ENCODE measurements at regions not wholly inside any gene's neighbourhood (a gene's known extent, or its start where the extent isn't known, plus 50 kb on each side); places are given as distances from the start of the nearest gene placed in this dataset.
"Not testable (repeated sequence)": the region's sequence is repeated elsewhere in the genome, so short reads cannot be mapped to it uniquely, and the experiment has no call there.

DNA sequence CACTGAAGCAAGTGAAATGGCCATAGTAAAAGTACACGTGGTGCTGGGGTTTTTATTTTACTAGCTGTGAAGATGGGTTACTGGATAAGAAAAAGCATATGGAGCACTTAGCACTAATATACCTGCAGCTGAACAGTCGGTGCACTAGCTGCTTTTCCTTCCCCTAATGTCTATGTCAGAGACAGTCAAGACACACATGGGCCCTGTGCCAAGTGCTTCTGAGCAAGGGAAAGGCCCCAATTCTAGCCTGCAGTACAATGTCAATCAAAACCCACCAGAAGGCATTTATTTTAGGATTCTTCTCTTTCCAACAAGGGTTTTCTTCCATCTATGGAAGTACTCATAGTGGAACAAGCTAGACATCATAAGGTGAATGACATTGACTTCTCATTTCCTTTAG is 716.7 kb downstream of the CCSER2 start:
- DNase-seq = no peak

DNA sequence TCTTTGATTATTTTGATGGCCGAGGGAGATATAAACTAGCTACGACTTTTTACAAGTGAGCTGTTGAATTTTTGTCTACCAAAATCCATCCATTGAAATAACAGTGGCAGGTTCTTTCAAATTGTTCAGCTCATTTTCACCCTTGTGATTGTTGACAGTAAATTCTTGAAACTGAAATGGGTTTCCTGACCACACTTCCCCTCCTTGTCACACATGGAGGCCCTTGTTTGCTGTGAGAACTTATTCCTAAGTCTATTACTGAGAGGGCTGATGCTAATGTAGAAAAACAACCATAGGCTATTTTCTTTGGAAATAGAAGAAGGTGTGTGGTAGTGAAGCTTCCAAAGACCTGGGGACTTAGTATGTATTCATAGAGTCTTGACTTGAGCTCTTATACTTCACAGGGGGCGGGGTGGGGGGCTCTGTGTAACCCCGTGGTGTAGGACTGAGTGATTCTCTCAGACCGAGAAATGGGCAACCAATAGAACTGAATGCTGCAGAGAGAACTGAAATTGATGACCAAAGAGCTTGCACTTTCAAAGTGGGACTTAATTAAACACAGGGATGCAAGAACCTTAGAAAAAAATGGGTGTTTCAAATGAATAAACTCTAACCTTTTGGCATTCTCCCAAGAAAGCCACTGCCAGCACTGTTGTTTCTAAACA is 718.9 kb downstream of the CCSER2 start:
- no peak for DNase-seq

DNA sequence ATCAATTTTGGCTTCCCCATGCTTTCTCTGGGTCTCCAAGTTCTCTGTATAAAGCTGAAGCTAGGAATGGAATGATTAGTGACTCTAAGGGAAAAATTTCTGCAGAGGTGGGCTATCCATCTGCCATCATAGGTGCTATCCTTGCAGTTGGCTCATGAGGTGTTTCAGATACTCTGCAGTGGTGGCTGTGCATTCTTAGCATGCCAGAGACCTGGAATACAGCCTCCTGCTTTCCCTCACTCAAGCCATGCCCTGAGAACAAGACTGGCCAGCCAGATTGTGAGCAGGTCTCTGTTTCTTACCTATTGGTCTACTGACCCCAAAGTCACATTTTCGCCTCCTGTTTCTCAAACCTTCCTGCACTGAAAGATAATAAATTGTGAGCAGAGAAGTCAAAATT is 719.6 kb downstream of the CCSER2 start:
- no peak for DNase-seq

DNA sequence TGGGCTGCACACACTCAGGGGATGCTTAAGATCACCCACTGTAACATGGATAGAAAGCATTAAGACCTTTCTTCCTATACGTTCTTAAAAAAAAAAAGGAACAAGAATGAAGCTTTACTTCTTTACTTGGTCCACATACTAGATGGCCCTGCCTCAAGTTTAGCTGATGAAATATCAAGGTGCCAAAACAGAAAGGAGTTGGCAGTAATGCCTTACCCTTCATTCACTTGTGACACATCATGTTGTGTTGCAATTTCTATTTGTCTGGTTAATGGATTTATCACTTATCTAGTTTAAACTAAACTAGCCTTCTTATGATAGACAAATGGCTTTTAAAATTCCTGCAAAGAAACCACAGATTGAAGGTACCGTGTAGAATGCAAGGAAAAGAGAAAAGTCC is 720.3 kb downstream of the CCSER2 start:
- DNase-seq = no peak

DNA sequence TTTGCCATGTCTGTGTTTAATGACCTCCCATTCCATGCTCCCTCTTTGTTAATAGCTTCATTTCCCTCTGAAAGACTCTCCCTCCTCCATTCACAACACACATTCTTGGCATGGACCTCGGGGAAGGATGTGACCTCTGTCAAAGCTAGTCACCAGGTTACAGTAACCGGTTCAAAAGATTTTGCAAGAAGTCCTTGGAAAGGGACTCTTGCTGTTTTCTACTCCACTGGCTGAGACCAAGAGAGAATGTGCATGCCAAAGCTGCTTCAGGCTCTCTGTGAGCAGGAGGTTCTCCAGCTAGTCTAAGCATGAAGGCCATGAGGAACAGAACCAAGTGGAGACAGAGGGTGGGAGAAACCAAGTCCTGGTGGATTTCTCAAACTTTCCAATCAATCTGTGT is 732.6 kb downstream of the CCSER2 start:
- DNase-seq = no peak

DNA sequence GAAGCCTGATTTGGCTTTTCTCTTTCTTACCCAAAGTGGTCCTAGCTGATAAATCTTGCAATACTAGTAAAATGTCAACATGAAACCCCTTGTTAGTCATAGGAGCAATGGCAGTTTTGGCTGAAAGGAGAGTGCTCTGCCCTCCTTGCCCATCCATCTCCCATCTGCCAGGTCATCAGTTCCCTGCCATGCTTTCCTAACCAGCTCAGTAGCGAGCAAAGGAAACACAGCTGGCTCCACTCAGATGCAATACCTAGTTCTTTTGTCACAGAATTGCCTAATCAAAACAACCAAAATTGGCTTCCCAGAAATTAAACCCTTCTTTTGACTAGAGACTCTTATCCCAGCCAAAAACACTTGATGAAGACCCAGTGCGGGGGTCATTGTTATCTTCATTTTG is 733.0 kb downstream of the CCSER2 start:
- DNase-seq = no peak

DNA sequence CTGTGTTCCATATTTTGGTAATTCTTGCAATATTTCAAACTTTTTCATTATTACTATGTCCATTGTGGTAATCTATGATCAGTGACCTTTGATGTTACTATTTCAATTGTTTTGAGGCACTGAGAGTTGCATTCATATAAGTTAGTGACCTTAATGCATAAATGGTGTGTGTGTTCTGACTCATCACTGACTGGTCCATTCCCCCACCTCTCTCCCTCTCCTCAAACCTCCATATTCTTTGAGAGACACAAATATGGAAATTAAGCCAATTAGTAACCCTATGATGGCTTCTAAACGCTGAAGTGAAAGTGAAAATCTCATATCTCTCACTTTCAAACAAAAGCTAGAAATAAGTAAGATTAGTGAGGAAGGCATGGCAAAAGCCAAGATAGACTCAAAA is 739.6 kb downstream of the CCSER2 start:
- no peak for DNase-seq

DNA sequence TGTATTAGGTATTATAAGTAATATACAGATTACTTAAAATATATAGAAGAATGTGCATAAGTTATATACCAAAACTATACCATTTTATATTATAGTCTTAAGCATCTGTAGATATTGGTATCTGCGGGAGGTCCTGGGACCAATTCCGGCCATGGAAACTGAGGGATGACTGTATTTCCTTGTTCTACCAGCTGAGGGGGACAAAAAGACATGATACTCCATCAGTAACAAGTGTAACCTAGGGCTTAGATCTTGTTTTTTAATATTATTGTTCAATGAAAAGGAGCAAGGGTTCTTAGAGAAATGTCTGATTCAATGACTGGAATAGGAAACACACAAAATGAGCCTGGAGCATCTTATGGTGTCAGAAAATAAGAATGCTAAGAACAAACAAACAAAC is 752.5 kb downstream of the CCSER2 start:
- DNase-seq = no peak

DNA sequence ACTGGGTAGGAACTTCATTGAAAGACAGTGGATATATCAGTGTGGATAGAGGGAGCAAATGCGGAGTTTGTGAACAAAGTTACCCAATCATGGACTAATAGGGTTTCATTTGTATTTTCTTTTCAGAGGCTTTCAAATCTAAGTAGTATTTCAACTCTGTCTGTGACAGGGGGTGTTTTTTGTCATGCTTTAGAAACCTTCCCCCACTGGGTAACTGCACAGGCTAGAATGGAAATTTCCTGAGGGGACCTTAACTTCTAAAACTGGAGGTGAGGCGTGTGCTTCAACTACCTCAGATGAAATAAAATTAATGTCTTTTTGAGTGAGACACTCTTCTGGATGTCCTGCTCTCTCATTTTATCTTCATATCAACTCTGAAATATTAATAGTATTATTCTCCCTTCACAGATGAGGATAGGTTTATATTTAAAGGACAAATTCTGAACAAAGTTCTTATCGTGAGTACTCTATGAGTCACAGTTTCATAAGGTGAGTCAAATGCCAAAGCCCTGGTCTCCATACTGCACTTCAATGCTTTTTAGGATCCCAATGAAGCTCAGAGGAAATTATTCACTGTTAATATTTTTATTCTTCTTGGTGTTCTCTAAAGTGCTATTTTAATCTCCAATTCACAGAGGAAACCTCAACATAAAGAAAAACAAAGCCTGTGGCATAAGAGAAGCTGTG is 770.6 kb downstream of the CCSER2 start:
- no peak for DNase-seq

DNA sequence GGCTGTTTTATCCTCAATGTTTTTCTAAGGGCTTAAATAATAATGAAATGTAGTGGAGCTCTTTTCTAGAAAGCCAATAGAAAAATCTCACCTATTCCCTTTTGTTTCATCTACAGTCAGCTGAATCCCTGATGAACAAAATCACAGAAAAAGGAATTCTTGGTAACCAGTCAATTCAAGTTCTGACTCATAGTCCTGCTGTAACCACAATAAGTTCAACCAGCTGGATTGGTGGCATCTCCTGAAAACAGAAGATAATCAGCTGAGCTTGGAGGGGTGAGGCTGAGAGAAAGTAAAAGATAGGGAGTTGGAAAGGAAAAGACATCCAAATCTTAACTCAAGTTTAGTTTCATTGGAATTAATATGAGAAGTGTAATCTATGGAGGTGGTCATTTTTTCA is 772.1 kb downstream of the CCSER2 start:
- DNase-seq = no peak

DNA sequence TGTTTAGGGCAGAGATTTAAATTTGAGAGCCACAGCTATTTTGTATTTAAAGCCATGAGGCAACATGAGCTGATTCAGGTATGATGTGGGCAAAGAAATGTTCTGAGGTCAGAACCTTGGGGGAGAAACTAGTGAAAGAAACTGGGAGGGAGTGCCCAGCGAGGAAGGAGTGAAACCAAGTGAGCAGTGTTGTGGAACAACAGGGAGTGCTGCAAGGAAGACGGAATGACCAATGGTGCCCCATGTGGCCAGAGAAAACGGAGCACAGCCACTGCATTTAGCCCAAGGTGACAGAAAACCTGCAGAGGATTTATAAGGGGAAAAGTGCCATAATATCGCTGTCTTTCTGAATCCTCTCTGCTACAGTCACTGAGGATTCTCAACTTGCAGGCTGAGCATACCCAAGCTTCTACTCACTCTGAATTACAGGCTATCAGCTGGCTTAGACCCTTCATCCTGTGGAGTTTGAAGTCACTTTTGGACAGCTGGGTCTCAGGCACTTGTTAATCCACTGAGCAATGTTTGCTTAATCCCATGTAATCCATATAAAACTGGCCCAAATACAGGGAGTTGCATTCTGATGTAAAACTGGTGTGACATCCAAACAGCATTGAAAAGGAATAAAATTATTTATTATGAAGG is 777.3 kb downstream of the CCSER2 start:
- no peak for DNase-seq

DNA sequence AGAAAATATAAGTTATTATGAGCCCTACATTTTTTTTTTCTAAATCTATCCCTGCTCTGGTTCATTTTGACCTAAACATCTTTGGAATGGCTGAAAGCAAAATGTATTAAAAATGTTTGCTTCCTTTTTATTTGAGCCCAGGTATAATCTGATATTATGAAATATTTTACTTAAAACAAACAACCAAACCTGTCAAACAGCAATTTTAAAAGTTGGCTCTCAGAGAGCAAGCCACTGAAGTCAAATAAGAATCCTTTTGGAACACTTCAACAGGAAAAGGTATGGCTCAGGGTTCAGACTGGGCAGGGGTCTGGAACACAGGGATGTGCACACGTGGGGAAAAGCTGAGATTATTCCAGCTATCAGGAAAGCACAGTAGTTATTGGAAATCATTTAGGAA is 782.9 kb downstream of the CCSER2 start:
- DNase-seq = no peak

DNA sequence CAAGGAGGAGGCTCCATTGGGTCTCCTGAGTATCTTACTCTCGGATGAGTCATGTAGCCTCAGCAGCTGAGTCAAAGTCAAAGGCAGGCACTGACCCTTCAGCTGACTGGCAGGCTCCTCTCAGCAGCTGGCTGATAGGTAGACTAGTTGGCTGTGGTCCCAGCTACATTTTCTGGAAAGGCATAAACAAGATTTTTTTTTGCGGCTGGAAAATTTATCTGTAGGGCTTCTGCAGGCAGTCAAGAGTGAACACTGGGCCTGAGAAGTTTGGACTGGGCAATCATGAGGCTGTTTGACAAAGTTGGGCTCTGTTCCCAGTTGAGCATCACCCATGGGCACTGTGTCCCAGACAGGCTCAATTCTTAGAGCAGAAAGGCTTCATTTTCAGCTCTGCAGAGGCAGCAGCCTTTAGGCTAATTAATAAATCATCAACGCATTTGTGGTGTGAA is 796.2 kb downstream of the CCSER2 start:
- no peak for DNase-seq

DNA sequence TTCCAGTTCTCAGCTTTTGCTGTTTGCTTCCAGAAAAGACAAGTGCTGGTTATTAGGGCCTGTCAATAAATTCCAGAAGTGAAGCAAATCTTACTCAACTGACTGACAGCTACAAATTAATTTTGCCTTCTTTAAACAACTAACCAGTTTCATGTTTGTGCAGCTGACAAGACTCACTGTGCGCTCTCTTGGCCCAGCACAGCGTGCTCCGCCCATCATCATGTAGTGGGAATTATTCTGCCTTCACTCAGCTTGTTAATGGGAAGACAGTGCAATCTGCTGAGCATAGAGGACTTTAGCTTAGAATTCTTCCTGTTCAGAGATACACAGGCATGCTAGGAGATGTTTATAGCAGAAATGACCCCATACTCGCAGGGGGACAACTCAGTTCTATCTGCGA is 808.9 kb downstream of the CCSER2 start:
- DNase-seq = no peak

DNA sequence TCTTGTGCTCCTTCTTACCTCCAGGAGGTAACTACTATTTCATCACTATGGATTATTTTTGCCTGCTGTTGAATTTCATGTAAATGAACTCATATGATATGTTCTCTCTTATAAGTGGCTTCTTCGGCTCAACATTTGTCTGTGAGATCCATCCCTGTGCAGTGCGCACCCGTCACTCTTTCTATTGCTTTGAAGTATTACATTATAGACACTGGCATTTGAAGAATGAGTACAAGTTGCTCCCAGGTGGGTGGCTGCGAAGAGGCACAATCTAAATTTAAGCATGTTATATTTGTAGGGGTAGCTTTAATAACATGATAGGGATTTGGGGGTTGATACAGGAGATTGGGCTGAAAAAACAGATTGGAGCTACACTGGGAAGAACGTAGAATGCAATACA is 809.7 kb downstream of the CCSER2 start:
- no peak for DNase-seq

DNA sequence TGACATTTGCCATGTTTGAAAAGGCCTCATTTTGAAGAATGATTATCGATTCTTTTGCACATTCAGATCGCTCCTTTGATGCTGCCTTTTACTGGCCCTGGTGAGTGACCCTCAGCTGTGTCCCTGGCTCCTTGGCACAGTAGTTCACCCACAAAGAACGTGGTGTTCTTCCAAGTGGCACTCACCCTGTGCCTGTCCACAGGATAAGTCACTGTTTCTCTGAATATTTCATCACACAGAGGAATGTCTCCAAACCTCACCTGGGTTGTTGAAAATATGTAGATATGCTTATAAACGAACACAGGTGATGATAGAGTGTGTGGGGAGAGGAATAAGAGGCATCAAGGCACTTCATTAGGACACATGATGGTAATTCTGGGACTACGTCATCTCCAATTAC is 810.7 kb downstream of the CCSER2 start:
- DNase-seq = no peak

DNA sequence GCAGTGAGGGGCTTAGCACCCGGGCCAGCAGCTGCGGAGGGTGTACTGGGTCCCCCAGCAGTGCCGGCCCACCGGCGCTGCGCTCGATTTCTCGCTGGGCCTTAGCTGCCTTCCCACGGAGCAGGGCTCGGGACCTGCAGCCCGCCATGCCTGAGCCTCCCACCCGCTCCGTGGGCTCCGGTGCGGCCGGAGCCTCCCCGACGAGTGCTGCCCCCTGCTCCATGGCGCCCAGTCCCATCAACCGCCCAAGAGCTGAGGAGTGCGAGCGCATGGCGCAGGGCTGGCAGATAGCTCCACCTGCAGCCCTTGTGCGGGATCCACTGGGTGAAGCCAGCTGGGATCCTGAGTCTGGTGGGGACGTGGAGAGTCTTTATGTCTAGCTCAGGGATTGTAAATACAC is 813.1 kb downstream of the CCSER2 start:
- not testable (repeated sequence) for DNase-seq

DNA sequence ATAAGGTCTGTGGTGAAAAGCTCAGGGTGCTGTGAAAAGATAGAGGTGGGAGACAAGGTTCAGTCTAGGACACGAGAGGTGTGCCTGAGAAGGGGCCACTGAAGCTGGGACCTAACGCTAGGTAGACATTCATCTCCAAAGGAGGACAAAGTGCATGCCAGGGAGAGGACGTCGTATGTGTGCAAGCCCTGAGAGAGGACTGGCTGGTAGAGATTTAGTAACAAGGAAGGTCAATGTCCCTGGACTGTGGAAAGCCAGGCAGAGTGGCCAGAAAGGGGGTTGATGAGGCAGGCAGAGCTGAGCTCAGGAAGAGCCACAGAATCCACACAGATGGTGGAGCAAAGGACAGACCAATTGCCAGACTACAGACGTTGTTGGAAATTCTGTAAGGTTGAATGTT is 817.6 kb downstream of the CCSER2 start:
- DNase-seq = no peak

DNA sequence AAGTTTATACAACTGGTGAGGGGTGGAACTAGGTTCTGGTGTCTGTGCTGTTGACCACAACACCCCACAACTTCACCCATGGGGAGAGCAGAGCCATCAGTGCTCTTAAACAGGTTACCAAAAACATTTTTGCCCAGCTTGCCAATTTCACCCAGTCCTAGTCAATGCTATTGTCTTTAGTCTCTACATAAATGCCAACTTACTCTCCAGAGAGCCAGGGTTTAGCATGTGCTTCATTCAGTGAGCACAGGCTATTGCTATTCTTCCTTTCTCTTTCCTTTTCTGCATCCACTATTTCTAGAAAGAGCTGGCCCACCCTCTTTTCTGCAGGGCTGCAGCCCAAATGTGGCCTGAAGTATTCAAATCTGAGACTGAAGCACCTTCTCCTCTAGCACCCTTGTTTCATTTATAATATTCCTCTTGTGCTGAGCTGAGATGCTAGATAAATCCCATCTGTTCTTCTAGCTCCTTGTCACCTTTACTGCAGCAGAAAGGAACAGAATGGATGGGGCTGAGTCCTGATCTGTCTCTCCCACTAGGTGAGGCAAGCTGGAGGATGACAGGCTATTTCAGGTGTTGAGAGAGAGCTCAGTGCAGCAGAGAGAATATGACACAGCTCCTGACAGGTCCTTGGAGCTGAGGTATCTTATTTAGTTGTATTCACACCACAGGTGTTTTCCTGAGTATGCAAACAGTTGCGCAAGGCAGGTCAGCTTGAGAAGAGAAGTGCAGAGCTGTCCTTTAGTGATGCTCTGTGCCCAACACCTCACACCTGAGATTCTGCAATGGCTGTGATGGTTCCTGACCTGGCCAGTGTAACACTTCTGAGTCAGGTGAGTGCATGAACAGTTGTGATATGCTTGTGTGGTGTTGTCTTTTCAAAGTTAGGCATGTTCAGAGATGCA is 819.2 kb downstream of the CCSER2 start:
- DNase-seq = no peak

DNA sequence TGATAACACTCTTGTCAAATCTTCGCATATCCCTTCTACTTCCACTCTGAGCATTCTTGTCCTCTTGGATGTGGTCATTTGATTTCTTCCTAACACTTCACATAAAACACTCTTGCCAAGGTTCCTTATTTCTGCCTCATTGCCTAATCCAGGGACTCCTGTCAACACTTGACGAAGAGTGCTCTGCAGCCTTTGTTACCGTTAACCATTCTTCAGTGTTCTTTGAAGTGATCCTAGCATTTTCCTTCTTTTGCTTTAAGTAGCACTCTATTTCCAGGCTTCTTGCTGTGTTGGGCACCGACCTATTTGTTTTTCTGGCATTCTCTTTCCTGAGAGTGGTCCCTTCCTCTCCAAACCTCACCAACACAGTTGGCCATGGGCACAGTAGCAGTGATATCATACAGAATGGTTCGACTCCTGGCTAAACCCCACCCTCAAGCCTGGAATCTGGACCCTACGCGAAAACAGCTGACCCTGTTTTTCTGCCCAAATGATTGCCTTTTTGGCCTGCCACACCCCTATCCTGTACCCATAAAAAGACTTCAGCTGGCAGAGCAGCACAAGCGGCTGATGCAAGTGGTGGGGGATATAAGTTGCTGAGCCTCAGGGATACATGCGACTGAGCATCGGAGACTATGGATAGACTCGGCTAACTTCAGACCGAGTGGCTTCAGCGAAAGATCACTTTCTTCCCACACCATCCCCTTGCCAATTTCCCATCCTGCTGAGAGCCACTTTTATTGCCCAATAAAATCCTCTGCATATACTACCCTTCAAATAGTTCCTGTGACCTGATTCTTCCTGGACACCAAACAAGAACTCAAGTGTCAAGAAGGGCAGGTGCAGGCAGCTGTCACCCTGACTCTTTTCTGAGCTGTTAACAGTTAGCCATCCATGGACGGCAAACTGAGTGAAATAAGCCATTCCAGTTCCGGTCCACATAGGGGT is 820.6 kb downstream of the CCSER2 start:
- no peak for DNase-seq

DNA sequence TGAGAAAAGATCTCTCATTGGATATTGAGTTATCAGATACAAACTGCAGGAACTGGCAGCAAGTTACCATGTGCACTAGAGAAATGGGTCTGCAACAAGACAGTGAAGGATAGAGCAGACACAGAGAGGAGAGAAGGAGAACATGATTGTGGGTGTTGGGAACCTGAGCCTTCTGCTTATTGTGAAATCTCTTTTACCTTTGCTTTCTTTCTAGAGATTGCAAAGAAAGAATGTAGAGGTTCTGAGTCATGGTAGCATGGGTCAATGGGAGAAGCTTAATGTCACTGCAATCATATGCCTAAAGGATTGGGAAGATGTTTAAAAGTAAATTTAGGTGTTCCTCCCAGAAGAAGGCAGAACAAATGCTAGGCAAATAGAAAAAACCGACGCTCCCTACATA is 821.4 kb downstream of the CCSER2 start:
- no peak for DNase-seq

DNA sequence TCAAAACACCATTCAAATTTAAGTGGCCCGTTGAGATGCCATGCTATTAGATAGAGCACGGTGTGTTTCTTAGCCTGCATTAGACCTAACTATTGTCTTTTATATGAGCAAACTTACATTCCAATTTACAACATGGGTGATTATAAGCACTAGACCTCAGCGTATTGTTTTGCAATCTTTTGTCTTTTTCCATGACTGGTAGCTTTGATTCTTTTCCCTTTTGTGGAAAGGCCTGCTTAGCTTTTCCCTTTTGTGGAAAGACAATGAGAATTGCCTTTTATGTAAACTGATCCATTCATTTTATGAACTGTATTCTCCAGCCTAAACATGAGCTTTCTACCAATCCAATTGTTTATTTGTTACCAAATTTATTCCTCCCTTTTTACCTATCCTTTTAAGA is 823.1 kb downstream of the CCSER2 start:
- no peak for DNase-seq

Measured in stimulated activated CD4-positive, alpha-beta T cell treated with anti-CD3 and anti-CD28 coated beads, Interleukin-15, amount 100 ng/mL, for 24 hours (primary cell).